Small intestine (tissue), 7 donors: ENCODE measurements at regions not wholly inside any gene's neighbourhood (a gene's known extent, or its start where the extent isn't known, plus 50 kb on each side); places are given as distances from the start of the nearest gene placed in this dataset.
A peak's percentile ranks its signal among the peaks of the same experiment; 100 is the strongest.

Source experiments
- DNase-seq, 2 donors: peaks; one replicate each; pipeline versions ENCODE4 v3.0.0 to v3.0.0-alpha.2; 2013
- FAIRE-seq: peaks from 2 replicates; lab custom pipeline; 2012; peaks lifted over from hg19 to GRCh38; lab: Jason Lieb, UNC
- H3K27ac ChIP-seq, 3 donors: one replicate each; pipeline ENCODE4 v1.5.1; 2013; ENCODE audit warnings: low read length in 2 of 3, mild to moderate bottlenecking in 2 of 3, control low read depth in 1 of 3, inconsistent platforms in 1 of 3, low read depth in 1 of 3, moderate library complexity in 1 of 3
- H3K27me3 ChIP-seq, 3 donors: one replicate each; pipeline ENCODE4 v1.6.1; 2013; ENCODE audit warnings: low read length in 3 of 3, inconsistent platforms in 1 of 3; ENCODE audit not compliant: control insufficient read depth in 3 of 3, insufficient read depth in 3 of 3
- H3K36me3 ChIP-seq, 3 donors: one replicate each; pipeline ENCODE4 v1.6.1; 2013; ENCODE audit warnings: low read length in 3 of 3, inconsistent platforms in 1 of 3, low read depth in 1 of 3, mild to moderate bottlenecking in 1 of 3, moderate library complexity in 1 of 3; ENCODE audit not compliant: control insufficient read depth in 3 of 3, insufficient read depth in 2 of 3
- H3K4me1 ChIP-seq, 3 donors: one replicate each; pipeline ENCODE4 v1.6.1; 2013; ENCODE audit warnings: low read length in 2 of 3, inconsistent platforms in 1 of 3, low read depth in 1 of 3, mild to moderate bottlenecking in 1 of 3, moderate library complexity in 1 of 3; ENCODE audit not compliant: control insufficient read depth in 3 of 3, insufficient read depth in 2 of 3
- H3K4me3 ChIP-seq, 3 donors: one replicate each; pipeline ENCODE4 v1.5.1; 2013; ENCODE audit warnings: low read length in 3 of 3, control low read depth in 1 of 3, inconsistent platforms in 1 of 3, low read depth in 1 of 3, mild to moderate bottlenecking in 1 of 3, moderate library complexity in 1 of 3
- H3K9me3 ChIP-seq, 2 donors: one replicate each; pipeline ENCODE4 v1.6.1; 2013; ENCODE audit warnings: low read depth in 1 of 2, low read length in 1 of 2; ENCODE audit not compliant: control insufficient read depth in 2 of 2, insufficient read depth in 1 of 2
- WGBS, 3 donors: extraction: QIAGEN DNeasy Blood & Tissue Kit; methylation state at CpG; one replicate each; pipeline ENCODE4 v1.1.7; 2013; 5-methylcytosine and 5-hydroxymethylcytosine counted together
- donor health status: healthy with polysubstance abuse.
- donor health status: control.
- donor health status: control.
- donor health status: Bipolar disorder and iron deficiency.
- donor health status: healthy.

- H3K4me3 ChIP-seq: no peak overlapping the region
- H3K9me3 ChIP-seq: no peaks in the 10 kb centered on the region
- H3K4me1 ChIP-seq: no peaks in the 10 kb centered on the region
- no peak for FAIRE-seq
- DNase-seq: no peak
- no peaks in the 10 kb centered on the region for H3K36me3 ChIP-seq
- H3K27ac ChIP-seq: no peak overlapping the region
- WGBS, 3 donors: 61 to 78% (median 69%) methylated on average over 2 of the region's 2 CpGs
- no peaks in the 10 kb centered on the region for H3K27me3 ChIP-seq
These were observed 317.9 kb downstream of the PCNX1 start for GRCh38 chr14:71225113-71225512.

- FAIRE-seq (no peak), DNase-seq (peak in 1 of 2 donors; percentile 24)
- no peak overlapping the region for H3K27ac ChIP-seq
- no peak overlapping the region for H3K4me3 ChIP-seq
- H3K27me3 ChIP-seq: no peaks in the 10 kb centered on the region
- WGBS, 3 donors: 7 to 37% (median 36%) methylated on average over 2 of the region's 2 CpGs
- no peaks in the 10 kb centered on the region for H3K9me3 ChIP-seq
- H3K4me1 ChIP-seq: no peaks in the 10 kb centered on the region
- H3K36me3 ChIP-seq: no peaks in the 10 kb centered on the region
These were observed 321.5 kb downstream of the PCNX1 start for GRCh38 chr14:71228711-71229110.

- no peaks in the 10 kb centered on the region for H3K27me3 ChIP-seq
These were observed 322.6 kb downstream of the PCNX1 start for GRCh38 chr14:71229875-71230274.

GRCh38 chr14:71230897-71231296 lies 323.6 kb downstream of the PCNX1 start:
- 88 to 92% (median 92%) methylated on average over 13 of the region's 13 CpGs for WGBS, 3 donors
- FAIRE-seq: no peak
- Histone ChIP-seq H3K36me3 (no peaks in the 10 kb centered on the region), H3K4me1 (no peaks in the 10 kb centered on the region), H3K9me3 (no peaks in the 10 kb centered on the region), H3K4me3 (no peak overlapping the region), H3K27ac (no peak overlapping the region), H3K27me3 (no peaks in the 10 kb centered on the region)
- DNase-seq: no peak

More at GRCh38 chr14:71229875-71230274, 322.6 kb downstream of the PCNX1 start:
- Histone ChIP-seq H3K27ac (no peak overlapping the region), H3K4me1 (no peaks in the 10 kb centered on the region), H3K36me3 (no peaks in the 10 kb centered on the region), H3K4me3 (no peak overlapping the region), H3K9me3 (no peaks in the 10 kb centered on the region)
- WGBS, 3 donors: 88 to 92% (median 90%) methylated on average over 7 of the region's 7 CpGs
- FAIRE-seq (no peak), DNase-seq (no peak)

GRCh38 chr14:71231521-71232393 lies 324.5 kb downstream of the PCNX1 start:
- WGBS, 3 donors: 89 to 93% (median 91%) methylated on average over 16 of the region's 16 CpGs
- no peaks in the 10 kb centered on the region for H3K27me3 ChIP-seq
- no peaks in the 10 kb centered on the region for H3K36me3 ChIP-seq
- no peak overlapping the region for H3K27ac ChIP-seq
- no peaks in the 10 kb centered on the region for H3K4me1 ChIP-seq
- DNase-seq (no peak), FAIRE-seq (no peak)
- H3K9me3 ChIP-seq: no peaks in the 10 kb centered on the region
- no peak overlapping the region for H3K4me3 ChIP-seq

GRCh38 chr14:71232506-71232905 lies 325.2 kb downstream of the PCNX1 start:
- FAIRE-seq: no peak

GRCh38 chr14:71235875-71236274 lies 328.6 kb downstream of the PCNX1 start:
- H3K4me3 ChIP-seq: no peak overlapping the region
- FAIRE-seq: no peak
- no peaks in the 10 kb centered on the region for H3K9me3 ChIP-seq
- no peaks in the 10 kb centered on the region for H3K36me3 ChIP-seq
- no peaks in the 10 kb centered on the region for H3K4me1 ChIP-seq
- 79 to 91% (median 87%) methylated on average over 7 of the region's 7 CpGs for WGBS, 3 donors
- H3K27ac ChIP-seq: no peak overlapping the region
- peak in 1 of 2 donors; percentile 4 for DNase-seq
- no peaks in the 10 kb centered on the region for H3K27me3 ChIP-seq

More at GRCh38 chr14:71232506-71232905, 325.2 kb downstream of the PCNX1 start:
- Histone ChIP-seq H3K27me3 (no peaks in the 10 kb centered on the region), H3K27ac (no peak overlapping the region), H3K4me3 (no peak overlapping the region), H3K4me1 (no peaks in the 10 kb centered on the region), H3K9me3 (no peaks in the 10 kb centered on the region), H3K36me3 (no peaks in the 10 kb centered on the region)
- DNase-seq: no peak
- WGBS, 3 donors: 70 to 90% (median 81%) methylated on average over 12 of the region's 12 CpGs

GRCh38 chr14:71236487-71236886 lies 329.2 kb downstream of the PCNX1 start:
- Histone ChIP-seq H3K36me3 (no peaks in the 10 kb centered on the region), H3K27ac (no peak overlapping the region)
- DNase-seq: no peak

More at GRCh38 chr14:71236487-71236886, 329.2 kb downstream of the PCNX1 start:
- FAIRE-seq: no peak
- Histone ChIP-seq H3K9me3 (no peaks in the 10 kb centered on the region), H3K4me1 (no peaks in the 10 kb centered on the region), H3K4me3 (no peak overlapping the region), H3K27me3 (no peaks in the 10 kb centered on the region)
- whole genome bisulfite sequencing, 3 donors: 62 to 81% (median 65%) methylated on average over 3 of the region's 3 CpGs
